Brain microvascular endothelial cell (primary cell): ENCODE measurements at regions not wholly inside any gene's neighbourhood (a gene's known extent, or its start where the extent isn't known, plus 50 kb on each side); places are given as distances from the start of the nearest gene placed in this dataset.

Experiments used
- DNase-seq: peaks from one replicate; pipeline ENCODE4 v3.0.0-alpha.2; 2020
- H3K27ac ChIP-seq: fragments of 250-450 bp; sonication (Bioruptor Pico); 2 replicates; pipeline ENCODE4 v1.5.1; 2020; ENCODE audit warnings: mild to moderate bottlenecking, moderate library complexity
- H3K27me3 ChIP-seq: fragments of 250-450 bp; sonication (Bioruptor Pico); replicated peaks from 2 replicates; pipeline ENCODE4 v1.5.1; 2020; ENCODE audit warnings: mild to moderate bottlenecking
- H3K36me3 ChIP-seq: fragments of 250-450 bp; sonication (Bioruptor Pico); replicated peaks from 2 replicates; pipeline ENCODE4 v1.5.1; 2020; ENCODE audit warnings: mild to moderate bottlenecking
- H3K4me3 ChIP-seq: 2 replicates; pipeline ENCODE4 v1.5.1; 2011; ENCODE audit warnings: low read depth, mild to moderate bottlenecking, control low read depth, low read length, moderate library complexity
- CTCF ChIP-seq: IDR thresholded peaks from 2 replicates; pipeline ENCODE4 v1.5.1; 2011; ENCODE audit warnings: low read depth, mild to moderate bottlenecking, moderate library complexity, low read length, control low read depth, inconsistent platforms; ENCODE audit errors: missing control alignments
- in situ Hi-C: cut with HindIII; loops from 2 replicates; pipeline ENCODE4 v1.10.0; 2017; ENCODE audit warnings: low sequenced_read_pairs, low pct_ligation_motif_present

DNA sequence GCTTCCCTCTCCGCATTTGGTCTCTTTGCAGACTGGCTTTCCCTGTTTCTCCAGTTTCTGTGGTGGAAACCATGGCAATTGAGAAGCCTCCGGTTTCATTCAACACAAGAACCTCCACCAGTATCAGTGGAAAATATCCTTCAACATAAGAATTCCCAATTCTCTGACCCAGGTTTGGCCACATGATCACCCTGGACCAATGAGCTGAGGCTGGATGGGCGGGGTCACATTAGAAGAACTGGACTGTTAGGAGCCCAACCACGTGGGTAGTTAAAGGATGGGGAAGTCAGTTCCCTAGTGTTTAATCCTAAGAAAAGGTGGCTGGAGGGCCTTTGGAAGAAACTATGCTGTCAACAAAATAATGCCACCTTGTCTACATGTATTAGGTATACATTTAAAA, 336.3 kb downstream of the DMRT2 start:
- DNase-seq: no peak
- in situ Hi-C loops: no loop called here
- Histone ChIP-seq H3K27ac (no peak overlapping the region), H3K36me3 (no peaks in the 10 kb centered on the region), H3K27me3 (no peaks in the 10 kb centered on the region), H3K4me3 (no peak overlapping the region)
- no peak for TF ChIP-seq CTCF

- TF ChIP-seq CTCF: no peak
- no peak overlapping the region for H3K4me3 ChIP-seq
These were observed 338.1 kb downstream of the DMRT2 start for GRCh38 chr9:1388216-1388615.

DNA sequence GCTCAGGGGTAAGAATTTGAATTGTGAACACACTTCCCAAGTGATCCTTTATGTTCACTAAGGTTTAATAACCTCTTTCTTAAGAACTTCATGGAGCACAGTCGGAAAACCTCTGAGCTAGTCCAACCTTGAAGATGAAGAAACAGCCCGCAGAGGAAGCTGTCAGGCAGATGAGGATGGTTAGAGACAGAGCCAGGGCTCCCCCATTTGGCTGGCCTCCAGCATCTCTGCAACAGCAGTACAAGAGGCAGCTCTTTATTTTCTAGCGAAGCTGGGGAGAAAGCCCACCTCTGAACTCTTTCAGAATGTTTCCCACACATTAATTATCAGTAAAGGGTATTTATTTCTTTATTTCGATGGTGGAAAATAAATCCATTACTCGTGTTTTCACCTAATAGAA, 350.8 kb downstream of the DMRT2 start:
- H3K27ac ChIP-seq: no peak overlapping the region
- no peak for DNase-seq
- no peaks in the 10 kb centered on the region for H3K36me3 ChIP-seq
- TF ChIP-seq CTCF: no peak
- H3K4me3 ChIP-seq: no peak overlapping the region
- in situ Hi-C loops: no loop called here
- H3K27me3 ChIP-seq: no peaks in the 10 kb centered on the region

More at GRCh38 chr9:1388216-1388615, 338.1 kb downstream of the DMRT2 start:
- Histone ChIP-seq H3K36me3 (no peaks in the 10 kb centered on the region), H3K27me3 (no peaks in the 10 kb centered on the region), H3K27ac (no peak overlapping the region)
- no peak for DNase-seq
- in situ Hi-C loops: no loop called here

GRCh38 chr9:1404940-1405339, 354.8 kb downstream of the DMRT2 start:
- in situ Hi-C loops: no loop called here

DNA sequence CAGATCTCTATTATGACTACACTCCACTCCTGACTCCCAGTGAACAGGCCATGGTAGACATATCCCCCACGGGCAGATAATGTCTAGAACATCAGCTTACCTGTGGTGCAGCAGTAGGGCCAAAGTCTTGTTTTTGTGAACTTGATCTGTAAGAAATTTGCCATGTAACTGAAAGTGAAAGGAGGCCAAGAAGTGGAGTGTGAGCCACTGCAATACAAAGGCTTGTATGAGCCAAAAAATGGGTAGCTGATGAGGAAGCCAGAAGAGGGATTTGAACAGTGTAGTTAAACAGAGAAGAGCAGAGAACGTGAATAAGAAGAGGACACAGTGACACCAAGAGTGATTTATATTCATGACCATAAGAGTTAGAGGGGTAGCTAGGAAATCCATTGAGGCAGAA, 361.7 kb downstream of the DMRT2 start:
- in situ Hi-C loops: no loop called here
- DNase-seq: no peak
- Histone ChIP-seq H3K36me3 (no peaks in the 10 kb centered on the region), H3K27me3 (no peaks in the 10 kb centered on the region), H3K4me3 (no peak overlapping the region), H3K27ac (no peak overlapping the region)
- TF ChIP-seq CTCF: no peak

More at GRCh38 chr9:1404940-1405339, 354.8 kb downstream of the DMRT2 start:
- Histone ChIP-seq H3K27me3 (no peaks in the 10 kb centered on the region), H3K36me3 (no peaks in the 10 kb centered on the region), H3K27ac (no peak overlapping the region), H3K4me3 (no peak overlapping the region)
- TF ChIP-seq CTCF: no peak
- no peak for DNase-seq

GRCh38 chr9:1414711-1415131, 364.6 kb downstream of the DMRT2 start:
- DNase-seq: no peak
- TF ChIP-seq CTCF: no peak
- Histone ChIP-seq H3K36me3 (no peaks in the 10 kb centered on the region), H3K4me3 (no peak overlapping the region), H3K27me3 (no peaks in the 10 kb centered on the region), H3K27ac (no peak overlapping the region)
- in situ Hi-C loops: no loop called here
